Heart left ventricle (tissue), 16 donors: ENCODE measurements at regions not wholly inside any gene's neighbourhood (a gene's known extent, or its start where the extent isn't known, plus 50 kb on each side); places are given as distances from the start of the nearest gene placed in this dataset.

Experiments used
- ATAC-seq, 4 donors: fragments of 200-7000 bp; cut with Tn5 transposase; one replicate each; pipeline ENCODE4 v1.9.1; 2020 to 2022; ENCODE audit warnings: moderate library complexity in 4 of 4, mild to moderate bottlenecking in 3 of 4, moderate number of reproducible peaks in 1 of 4
- DNase-seq, 5 donors: peaks; one replicate each; pipeline ENCODE4 v3.0.0-alpha.2; 2020
- H3K27ac ChIP-seq, 12 donors: fragments of 200-600 bp; sonication (generic) in 4 of 12; one replicate each; pipeline versions ENCODE4 v1.5.0 to v1.8.0; 2016 to 2022; ENCODE audit warnings: mild to moderate bottlenecking in 2 of 12
- H3K27me3 ChIP-seq, 9 donors: fragments of 200-600 bp; sonication (generic) in 2 of 9; one replicate each; pipeline versions ENCODE4 v1.5.1 to v1.8.0; 2016 to 2022; ENCODE audit warnings: mild to moderate bottlenecking in 3 of 9
- H3K36me3 ChIP-seq, 9 donors: fragments of 200-600 bp; sonication (generic) in 2 of 9; one replicate each; pipeline versions ENCODE4 v1.5.0 to v1.8.0; 2018 to 2022; ENCODE audit warnings: mild to moderate bottlenecking in 2 of 9
- H3K4me1 ChIP-seq, 12 donors: fragments of 200-600 bp; sonication (generic) in 4 of 12; one replicate each; pipeline versions ENCODE4 v1.5.0 to v1.8.0; 2016 to 2022; ENCODE audit warnings: mild to moderate bottlenecking in 3 of 12
- H3K4me3 ChIP-seq, 12 donors: fragments of 200-600 bp; sonication (generic) in 4 of 12; one replicate each; pipeline versions ENCODE4 v1.5.0 to v1.8.0; 2017 to 2022; ENCODE audit warnings: mild to moderate bottlenecking in 9 of 12, moderate library complexity in 4 of 12
- H3K9me3 ChIP-seq, 12 donors: fragments of 200-600 bp; sonication (generic) in 4 of 12; one replicate each; pipeline versions ENCODE4 v1.5.0 to v1.8.0; 2016 to 2022; ENCODE audit warnings: mild to moderate bottlenecking in 1 of 12
- POLR2A ChIP-seq, 2 donors: fragments of 450-650 bp; IDR thresholded peaks; one replicate each; pipeline ENCODE4 v1.6.1; 2017; ENCODE audit warnings: antibody characterized with exemption in 2 of 2, mild to moderate bottlenecking in 2 of 2, moderate library complexity in 2 of 2
- WGBS, 4 donors: extraction: QIAGEN DNeasy Blood & Tissue Kit in 2 of 4; methylation state at CpG; one replicate each; pipeline versions ENCODE4 v1.1.5 to v1.1.7; 2013 to 2018; 5-methylcytosine and 5-hydroxymethylcytosine counted together
- intact Hi-C, 10 donors: fragments of 100-400 bp; cut with DNase I; formaldehyde crosslinking; loops; one replicate each; pipeline versions ENCODE4 v1.11.1 to v1.14.2; 2022
- TF ChIP-seq, protein P1 (sequence below), 12 donors: fragments of 200-600 bp; sonication (generic) in 4 of 12; IDR thresholded peaks; one replicate each; pipeline versions ENCODE4 v1.5.0 to v1.8.0; 2018 to 2022; ENCODE audit warnings: antibody characterized with exemption in 12 of 12, mild to moderate bottlenecking in 5 of 12
- donor health status: ischemic (EF 13 %, LVEDD 7.1; RV severe dilation, severe dysfunction).
- donor health status: healthy with polysubstance abuse.
- donor health status: DM: no; HTN: yes; CAD: no.
- donor health status: DM: no; HTN: no; CAD: no.
- donor health status: ischemic (EF 25% LVEDD 6.9; RV normal size, moderate dysfunction).
- donor health status: ischemic (EF 25% LVEDD 5.7; RV mildly dilated, moderate dysfunction).
- donor health status: healthy.
- donor health status: DM: yes; HTN: yes; CAD: no.
- donor health status: ischemic (EF 35%, LVEDD 5.7; RV mildly dilated, moderate dysfunction).
- donor health status: nonischemic (EF 11% LVEDD 7.7; RV severe dilation, severe dysfunction).
- donor health status: DM: yes; HTN: yes; CAD: no.
- donor health status: PGD.
- donor health status: ischemic (EF 29% LVEDD 5.4; RV normal size, mild dysfunction).
- donor health status: nonischemic (EF 23%, LVEDD 6.1; RV moderate dilation, normal function).

DNA sequence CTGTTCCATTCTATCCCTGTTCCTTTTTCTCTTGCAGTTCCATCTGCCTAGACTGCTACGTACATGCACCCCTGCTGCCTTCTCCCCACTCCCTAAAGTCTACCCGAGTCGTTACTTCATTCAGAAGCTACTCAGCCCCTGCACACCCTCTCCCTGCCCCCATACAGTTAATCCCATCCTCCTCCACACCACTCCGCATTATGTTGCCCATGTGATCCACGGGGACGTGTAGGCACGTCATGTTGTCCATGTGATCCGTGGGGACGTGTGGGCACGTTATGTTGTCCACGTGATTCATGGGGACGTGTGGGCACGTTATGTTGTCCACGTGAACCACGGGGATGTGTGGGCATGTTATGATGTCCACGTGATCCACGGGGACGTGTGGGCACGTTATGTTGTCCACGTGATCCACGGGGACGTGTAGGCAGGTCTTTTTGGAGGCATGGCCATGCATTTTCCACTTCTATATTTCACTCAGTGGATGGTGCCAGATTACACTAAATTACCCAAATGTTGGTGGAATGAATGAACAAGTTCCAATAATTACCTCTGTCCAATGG is 299.5 kb downstream of the DCDC2C start:
- no peaks in the 10 kb centered on the region for H3K36me3 ChIP-seq
- H3K27ac ChIP-seq, result no peak overlapping the region
- H3K27me3 ChIP-seq, result no peaks in the 10 kb centered on the region
- DNase-seq (no peak), ATAC-seq (no peak)
- H3K9me3 ChIP-seq, result no peaks in the 10 kb centered on the region
- TF ChIP-seq POLR2A (IDR thresholded peaks at IDR 0.05), result no peak
- TF ChIP-seq, protein P1, sequence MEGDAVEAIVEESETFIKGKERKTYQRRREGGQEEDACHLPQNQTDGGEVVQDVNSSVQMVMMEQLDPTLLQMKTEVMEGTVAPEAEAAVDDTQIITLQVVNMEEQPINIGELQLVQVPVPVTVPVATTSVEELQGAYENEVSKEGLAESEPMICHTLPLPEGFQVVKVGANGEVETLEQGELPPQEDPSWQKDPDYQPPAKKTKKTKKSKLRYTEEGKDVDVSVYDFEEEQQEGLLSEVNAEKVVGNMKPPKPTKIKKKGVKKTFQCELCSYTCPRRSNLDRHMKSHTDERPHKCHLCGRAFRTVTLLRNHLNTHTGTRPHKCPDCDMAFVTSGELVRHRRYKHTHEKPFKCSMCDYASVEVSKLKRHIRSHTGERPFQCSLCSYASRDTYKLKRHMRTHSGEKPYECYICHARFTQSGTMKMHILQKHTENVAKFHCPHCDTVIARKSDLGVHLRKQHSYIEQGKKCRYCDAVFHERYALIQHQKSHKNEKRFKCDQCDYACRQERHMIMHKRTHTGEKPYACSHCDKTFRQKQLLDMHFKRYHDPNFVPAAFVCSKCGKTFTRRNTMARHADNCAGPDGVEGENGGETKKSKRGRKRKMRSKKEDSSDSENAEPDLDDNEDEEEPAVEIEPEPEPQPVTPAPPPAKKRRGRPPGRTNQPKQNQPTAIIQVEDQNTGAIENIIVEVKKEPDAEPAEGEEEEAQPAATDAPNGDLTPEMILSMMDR (IDR thresholded peaks at IDR 0.05), result no peak
- intact Hi-C loops, result no loop called here
- WGBS, 4 donors, result 82 to 87% (median 85%) methylated on average over 22 of the region's 22 CpGs
- no peaks in the 10 kb centered on the region for H3K4me1 ChIP-seq
- no peak overlapping the region for H3K4me3 ChIP-seq

DNA sequence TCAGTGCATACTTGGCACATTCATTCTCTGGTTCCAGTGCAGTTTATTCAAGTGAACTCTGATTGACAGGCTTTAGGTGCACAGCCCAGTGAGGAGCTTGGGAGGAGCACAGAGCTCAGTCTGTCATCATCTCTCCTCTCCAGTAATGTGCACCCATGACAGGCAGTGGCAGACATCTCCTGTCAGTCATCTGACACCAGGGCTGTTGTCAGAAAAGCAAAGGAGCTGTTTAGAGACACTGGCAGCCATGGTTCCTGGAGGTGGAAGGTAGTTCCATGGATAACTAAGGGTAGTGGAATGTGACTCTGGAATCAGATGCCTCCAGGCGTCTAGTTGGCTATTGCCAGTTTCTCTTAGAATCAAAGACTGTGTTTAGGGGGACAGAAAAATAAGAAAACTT is 308.8 kb downstream of the DCDC2C start:
- Histone ChIP-seq H3K36me3 (no peaks in the 10 kb centered on the region), H3K4me1 (no peaks in the 10 kb centered on the region), H3K27me3 (no peaks in the 10 kb centered on the region), H3K27ac (no peak overlapping the region), H3K4me3 (no peak overlapping the region), H3K9me3 (peaks cover 0 to 9% (median 0%) of the 10 kb centered on the region in 12 donors)
- TF ChIP-seq, protein P1 (IDR thresholded peaks at IDR 0.05), result no peak
- TF ChIP-seq POLR2A (IDR thresholded peaks at IDR 0.05), result no peak
- WGBS, 4 donors, result 48 to 72% (median 57%) methylated on average over 1 of the region's 1 CpG
- DNase-seq (no peak), ATAC-seq (no peak)
- intact Hi-C loops, result no loop called here

DNA sequence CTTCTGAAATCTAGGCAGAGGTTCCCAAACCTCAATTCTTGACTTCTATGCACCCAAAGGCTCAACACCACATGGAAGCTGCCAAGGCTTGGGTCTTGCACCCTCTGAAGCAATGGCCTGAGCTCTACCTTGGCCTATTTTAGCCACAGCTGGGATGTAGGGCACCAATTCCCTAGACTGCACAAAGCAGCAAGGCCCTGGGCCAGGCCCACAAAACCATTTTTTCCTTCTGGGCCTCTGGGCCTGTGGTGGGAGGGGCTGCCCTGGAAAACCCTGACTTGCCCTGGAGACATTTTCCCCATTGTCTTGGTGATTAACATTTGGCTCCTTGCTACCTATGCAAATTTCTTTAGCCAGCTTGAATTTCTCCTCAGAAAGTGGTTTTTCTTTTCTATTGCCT is 315.2 kb downstream of the DCDC2C start:
- no peak for ATAC-seq
- no peaks in the 10 kb centered on the region for H3K4me1 ChIP-seq
- H3K36me3 ChIP-seq, result no peaks in the 10 kb centered on the region
- H3K27ac ChIP-seq, result no peak overlapping the region
- intact Hi-C loops, result no loop called here
- H3K4me3 ChIP-seq, result no peak overlapping the region
- peaks cover 0 to 15% (median 0%) of the 10 kb centered on the region in 12 donors for H3K9me3 ChIP-seq
- TF ChIP-seq POLR2A (IDR thresholded peaks at IDR 0.05), result no peak
- TF ChIP-seq, protein P1 (IDR thresholded peaks at IDR 0.05), result no peak
- no peak for DNase-seq
- H3K27me3 ChIP-seq, result no peaks in the 10 kb centered on the region

DNA sequence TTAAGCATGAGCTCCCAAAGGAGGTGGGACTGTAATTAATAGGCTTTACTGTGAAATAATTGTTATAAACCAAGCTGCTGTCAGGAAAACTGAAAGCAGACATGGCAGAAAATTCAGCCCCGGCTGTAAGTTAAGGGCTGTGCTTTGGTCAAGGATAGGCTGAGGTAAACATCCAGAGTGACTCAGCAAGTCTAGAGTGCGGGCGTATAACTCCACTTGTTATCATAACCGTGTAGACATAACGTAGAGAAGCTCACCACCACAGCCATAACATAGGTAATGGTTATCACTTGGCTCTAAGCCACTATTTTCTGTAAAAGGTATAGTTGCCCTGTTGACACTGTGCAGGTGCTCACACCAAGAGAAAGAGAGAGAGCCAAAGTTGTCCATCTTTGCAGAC is 316.8 kb downstream of the DCDC2C start:
- ATAC-seq (no peak), DNase-seq (no peak)
- intact Hi-C loops, result no loop called here
- H3K4me1 ChIP-seq, result no peaks in the 10 kb centered on the region
- no peak overlapping the region for H3K27ac ChIP-seq
- TF ChIP-seq, protein P1 (IDR thresholded peaks at IDR 0.05), result no peak
- TF ChIP-seq POLR2A (IDR thresholded peaks at IDR 0.05), result no peak
- H3K27me3 ChIP-seq, result no peaks in the 10 kb centered on the region
- H3K4me3 ChIP-seq, result no peak overlapping the region
- peaks cover 0 to 15% (median 0%) of the 10 kb centered on the region in 12 donors for H3K9me3 ChIP-seq
- 49 to 62% (median 54%) methylated on average over 5 of the region's 5 CpGs for WGBS, 4 donors
- H3K36me3 ChIP-seq, result no peaks in the 10 kb centered on the region
